HCT116 (cell line): ENCODE measurements at regions not wholly inside any gene's neighbourhood (a gene's known extent, or its start where the extent isn't known, plus 50 kb on each side); places are given as distances from the start of the nearest gene placed in this dataset.

Experiments used
- CEBPB ChIP-seq: IDR thresholded peaks from 2 replicates; pipeline ENCODE4 v1.6.1; 2012; ENCODE audit warnings: low read depth
- CTCF ChIP-seq, 3 experiments: fragments of 200-600 bp in 1 of 3; sonication (generic) in 1 of 3; IDR thresholded peaks in 2 of 3; conservative IDR thresholded peaks in 1 of 3; 2 replicates each; pipeline ENCODE4 v1.5.1; 2012 to 2017; ENCODE audit warnings: low read depth in 2 of 3, low read length in 2 of 3, antibody characterized with exemption in 1 of 3, borderline replicate concordance in 1 of 3, control low read depth in 1 of 3, mild to moderate bottlenecking in 1 of 3, mixed read lengths in 1 of 3, mixed run types in 1 of 3, moderate library complexity in 1 of 3; ENCODE audit not compliant: insufficient read depth in 1 of 3
- EGR1 ChIP-seq: IDR thresholded peaks from 2 replicates; pipeline ENCODE4 v1.6.1; 2012; ENCODE audit warnings: low read depth
- EZH2 ChIP-seq: fragments of 200-600 bp; sonication (generic); IDR thresholded peaks from 2 replicates; pipeline ENCODE4 v1.6.1; 2017; ENCODE audit warnings: antibody characterized with exemption, mixed run types
- EZH2phosphoT487 ChIP-seq: fragments of 200-600 bp; IDR thresholded peaks from 2 replicates; pipeline ENCODE4 v1.6.1; 2018; ENCODE audit warnings: antibody characterized with exemption, borderline replicate concordance
- FOSL1 ChIP-seq: IDR thresholded peaks from 2 replicates; pipeline ENCODE4 v1.6.1; 2012; ENCODE audit warnings: low read depth
- MAX ChIP-seq: IDR thresholded peaks from 2 replicates; pipeline ENCODE4 v1.6.1; 2012
- POLR2A ChIP-seq: IDR thresholded peaks from 2 replicates; pipeline ENCODE4 v1.7.0; 2011; ENCODE audit warnings: borderline replicate concordance; ENCODE audit not compliant: insufficient read depth, insufficient read length; ENCODE audit errors: extremely low read depth
- POLR2AphosphoS5 ChIP-seq: IDR thresholded peaks from 2 replicates; pipeline ENCODE4 v1.6.1; 2011; ENCODE audit warnings: mild to moderate bottlenecking, low read depth, low read length, moderate library complexity
- REST ChIP-seq: IDR thresholded peaks from 2 replicates; pipeline ENCODE4 v1.6.1; 2012; ENCODE audit warnings: low read depth
- TCF7L2 ChIP-seq: IDR thresholded peaks from 2 replicates; pipeline ENCODE4 v1.7.0; 2011; ENCODE audit warnings: borderline replicate concordance, inconsistent platforms; ENCODE audit not compliant: insufficient read depth, insufficient read length; ENCODE audit errors: extremely low read depth
- YY1 ChIP-seq: IDR thresholded peaks from 2 replicates; pipeline ENCODE4 v1.6.1; 2011; ENCODE audit warnings: low read length, low read depth, moderate library complexity, mild to moderate bottlenecking; ENCODE audit not compliant: insufficient replicate concordance; ENCODE audit errors: extremely low read depth
- ZBTB33 ChIP-seq: IDR thresholded peaks from 2 replicates; pipeline ENCODE4 v1.6.1; 2011; ENCODE audit warnings: mild to moderate bottlenecking, low read length, moderate library complexity; ENCODE audit not compliant: insufficient replicate concordance; ENCODE audit errors: extremely low read depth
- ZFX ChIP-seq: fragments of 450-650 bp; IDR thresholded peaks from 2 replicates; pipeline ENCODE4 v1.6.1; 2017

- TF ChIP-seq ZBTB33, result no peak
- no peak for TF ChIP-seq FOSL1
- TF ChIP-seq CEBPB, result no peak
- no peak for TF ChIP-seq CTCF (IDR thresholded peaks at IDR 0.05 in 2 of 3, conservative IDR thresholded peaks at IDR 0.05 in 1 of 3; ENCODE audit: borderline replicate concordance in 1 of 3, insufficient read depth in 1 of 3, low read depth in 2 of 3, low read length in 2 of 3)
- no peak for TF ChIP-seq EGR1
- no peak for TF ChIP-seq POLR2AphosphoS5
- TF ChIP-seq REST, result no peak
- TF ChIP-seq MAX, result no peak
- no peak for TF ChIP-seq YY1
- no peak for TF ChIP-seq POLR2A
- no peak for TF ChIP-seq ZFX
- TF ChIP-seq EZH2phosphoT487, result no peak
- TF ChIP-seq EZH2, result no peak
- no peak for TF ChIP-seq TCF7L2
Measured at GRCh38 chr10:90982406-90983008, 61.6 kb upstream of the ANKRD1 start.
